ENCODE measurements at regions not wholly inside any gene's neighbourhood (a gene's known extent, or its start where the extent isn't known, plus 50 kb on each side); places are given as distances from the start of the nearest gene placed in this dataset.

- DNase-seq (ENCODE audit: low read depth in 2 of 2): no peak
These were observed 545.1 kb downstream of the PLPP3 start for GRCh38 chr1:56034222-56034621.

- no peak for DNase-seq (ENCODE audit: low read depth in 2 of 2)
These were observed 545.9 kb downstream of the PLPP3 start for GRCh38 chr1:56033321-56034037.

- DNase-seq (ENCODE audit: low read depth in 2 of 2): no peak
These were observed 547.2 kb downstream of the PLPP3 start for GRCh38 chr1:56032096-56032676.

- no peak for DNase-seq (ENCODE audit: low read depth in 2 of 2)
These were observed 548.4 kb downstream of the PLPP3 start for GRCh38 chr1:56031001-56031400.

GRCh38 chr1:56029319-56030003 lies 549.9 kb downstream of the PLPP3 start:
- no peak for DNase-seq (ENCODE audit: low read depth in 2 of 2)

- no peak for DNase-seq (ENCODE audit: low read depth in 2 of 2)
These were observed 550.5 kb downstream of the PLPP3 start for GRCh38 chr1:56028911-56029310.

GRCh38 chr1:56028244-56028643 lies 551.1 kb downstream of the PLPP3 start:
- no peak for DNase-seq (ENCODE audit: low read depth in 2 of 2)

GRCh38 chr1:56025942-56026341 lies 553.4 kb downstream of the PLPP3 start:
- DNase-seq (ENCODE audit: low read depth in 2 of 2): no peak

- no peak for DNase-seq (ENCODE audit: low read depth in 2 of 2)
These were observed 555.2 kb downstream of the PLPP3 start for GRCh38 chr1:56024155-56024554.

GRCh38 chr1:56019922-56020321 lies 559.4 kb downstream of the PLPP3 start:
- no peak for DNase-seq (ENCODE audit: low read depth in 2 of 2)

GRCh38 chr1:56019472-56019871 lies 559.9 kb downstream of the PLPP3 start:
- no peak for DNase-seq (ENCODE audit: low read depth in 2 of 2)

- no peak for DNase-seq (ENCODE audit: low read depth in 2 of 2)
These were observed 562.0 kb downstream of the PLPP3 start for GRCh38 chr1:56017336-56017735.

GRCh38 chr1:56003846-56004245 lies 575.5 kb downstream of the PLPP3 start:
- DNase-seq (ENCODE audit: low read depth in 2 of 2): no peak

- no peak for DNase-seq (ENCODE audit: low read depth in 2 of 2)
These were observed 577.1 kb downstream of the PLPP3 start for GRCh38 chr1:56002231-56002630.

GRCh38 chr1:56000424-56000823 lies 578.9 kb downstream of the PLPP3 start:
- no peak for DNase-seq (ENCODE audit: low read depth in 2 of 2)

- no peak for DNase-seq (ENCODE audit: low read depth in 2 of 2)
These were observed 581.8 kb downstream of the PLPP3 start for GRCh38 chr1:55997536-55997935.

GRCh38 chr1:55993646-55994318 lies 585.6 kb downstream of the PLPP3 start:
- no peak for DNase-seq (ENCODE audit: low read depth in 2 of 2)

- DNase-seq (ENCODE audit: low read depth in 2 of 2): no peak
These were observed 589.4 kb downstream of the PLPP3 start for GRCh38 chr1:55990007-55990406.

- no peak for DNase-seq (ENCODE audit: low read depth in 2 of 2)
These were observed 590.4 kb downstream of the PLPP3 start for GRCh38 chr1:55988963-55989452.

GRCh38 chr1:55987491-55988249 lies 591.7 kb downstream of the PLPP3 start:
- DNase-seq (ENCODE audit: low read depth in 2 of 2): no peak

GRCh38 chr1:55986003-55986402 lies 593.4 kb downstream of the PLPP3 start:
- no peak for DNase-seq (ENCODE audit: low read depth in 2 of 2)
